DOHH2 (cell line): ENCODE measurements at regions not wholly inside any gene's neighbourhood (a gene's known extent, or its start where the extent isn't known, plus 50 kb on each side); places are given as distances from the start of the nearest gene placed in this dataset.

Experiments used
- H3F3A ChIP-seq: fragments of 200-600 bp; sonication (generic), shearing (Covaris generic); 2 replicates; pipeline ENCODE4 v1.6.0; 2016; ENCODE audit warnings: antibody characterized with exemption, mild to moderate bottlenecking; ENCODE audit not compliant: control insufficient read depth, insufficient read depth
- H3K27ac ChIP-seq: fragments of 200-600 bp; sonication (generic); 2 replicates; pipeline ENCODE4 v1.5.1; 2014; ENCODE audit warnings: low read depth, mild to moderate bottlenecking, low read length, moderate library complexity
- H3K27me3 ChIP-seq: fragments of 200-600 bp; sonication (generic); 2 replicates; pipeline ENCODE4 v1.6.1; 2014; ENCODE audit warnings: mild to moderate bottlenecking, low read length, mixed read lengths; ENCODE audit not compliant: control insufficient read depth
- H3K36me3 ChIP-seq: fragments of 200-600 bp; sonication (generic); 2 replicates; pipeline ENCODE4 v1.6.1; 2014; ENCODE audit warnings: mild to moderate bottlenecking, low read length, moderate library complexity, mixed read lengths; ENCODE audit not compliant: control insufficient read depth
- H3K4me1 ChIP-seq: fragments of 200-600 bp; sonication (generic); 2 replicates; pipeline ENCODE4 v1.6.1; 2014; ENCODE audit warnings: mild to moderate bottlenecking, low read length, mixed read lengths; ENCODE audit not compliant: control insufficient read depth
- H3K4me2 ChIP-seq: fragments of 200-600 bp; sonication (generic); 2 replicates; pipeline ENCODE4 v1.6.0; 2014; ENCODE audit warnings: mild to moderate bottlenecking, low read length, moderate library complexity
- H3K4me3 ChIP-seq: fragments of 200-600 bp; sonication (generic); 2 replicates; pipeline ENCODE4 v1.5.1; 2014; ENCODE audit warnings: mild to moderate bottlenecking, low read length, mixed read lengths
- H3K79me2 ChIP-seq: fragments of 200-600 bp; sonication (generic); 2 replicates; pipeline ENCODE4 v1.6.1; 2014; ENCODE audit warnings: mild to moderate bottlenecking, low read length, mixed read lengths; ENCODE audit not compliant: control insufficient read depth
- H3K9me2 ChIP-seq: fragments of 200-600 bp; sonication (generic); replicated peaks from 2 replicates; pipeline ENCODE4 v1.6.1; 2014; ENCODE audit warnings: mild to moderate bottlenecking, low read length, mixed read lengths; ENCODE audit not compliant: control insufficient read depth
- H3K9me3 ChIP-seq: fragments of 200-600 bp; sonication (generic); 2 replicates; pipeline ENCODE4 v1.6.1; 2014; ENCODE audit warnings: antibody characterized with exemption, low read length, mixed read lengths; ENCODE audit not compliant: control insufficient read depth, insufficient read depth
- H4K20me1 ChIP-seq: fragments of 200-600 bp; sonication (generic); 2 replicates; pipeline ENCODE4 v1.6.0; 2014; ENCODE audit warnings: low read depth, mild to moderate bottlenecking, antibody characterized with exemption, low read length, moderate library complexity; ENCODE audit not compliant: control insufficient read depth, insufficient read depth
- CTCF ChIP-seq: fragments of 200-600 bp; sonication (generic); IDR thresholded peaks from one replicate; pipeline ENCODE4 v1.5.1; 2014; ENCODE audit warnings: antibody characterized with exemption, mild to moderate bottlenecking, low read depth, low read length; ENCODE audit not compliant: poor library complexity, severe bottlenecking
- EZH2phosphoT487 ChIP-seq: fragments of 200-600 bp; sonication (generic); IDR thresholded peaks from 2 replicates; pipeline ENCODE4 v1.6.1; 2017; ENCODE audit warnings: borderline replicate concordance, mild to moderate bottlenecking, antibody characterized with exemption, low read length, moderate library complexity, mixed read lengths

- Histone ChIP-seq H3K4me3 (no peak overlapping the region), H3K36me3 (no peaks in the 10 kb centered on the region), H3K79me2 (no peaks in the 10 kb centered on the region), H3K27me3 (no peaks in the 10 kb centered on the region), H3K9me3 (no peaks in the 10 kb centered on the region), H3K27ac (no peak overlapping the region), H3F3A (no peaks in the 10 kb centered on the region), H3K4me1 (no peaks in the 10 kb centered on the region), H4K20me1 (no peaks in the 10 kb centered on the region), H3K9me2 (no peaks in the 10 kb centered on the region), H3K4me2 (no peak overlapping the region)
- TF ChIP-seq CTCF (no peak), EZH2phosphoT487 (no peak)
Observed at GRCh38 chr3:99419116-99419515, 219.3 kb upstream of the COL8A1 start.

- H3K4me2 ChIP-seq = no peak overlapping the region
- no peaks in the 10 kb centered on the region for H3K9me2 ChIP-seq
- no peaks in the 10 kb centered on the region for H3K27me3 ChIP-seq
- H3K9me3 ChIP-seq = no peaks in the 10 kb centered on the region
- no peak overlapping the region for H3K4me3 ChIP-seq
- H3K79me2 ChIP-seq = no peaks in the 10 kb centered on the region
- no peaks in the 10 kb centered on the region for H4K20me1 ChIP-seq
- TF ChIP-seq EZH2phosphoT487 = no peak
- no peak for TF ChIP-seq CTCF
- H3K27ac ChIP-seq = no peak overlapping the region
- no peaks in the 10 kb centered on the region for H3F3A ChIP-seq
- H3K36me3 ChIP-seq = no peaks in the 10 kb centered on the region
- H3K4me1 ChIP-seq = no peaks in the 10 kb centered on the region
Observed at GRCh38 chr3:99418709-99419108, 219.7 kb upstream of the COL8A1 start.

GRCh38 chr3:99418209-99418635, 220.2 kb upstream of the COL8A1 start:
- Histone ChIP-seq H3K4me1 (no peaks in the 10 kb centered on the region), H4K20me1 (no peaks in the 10 kb centered on the region), H3K27ac (no peak overlapping the region), H3F3A (no peaks in the 10 kb centered on the region), H3K9me2 (no peaks in the 10 kb centered on the region), H3K27me3 (no peaks in the 10 kb centered on the region), H3K79me2 (no peaks in the 10 kb centered on the region), H3K36me3 (no peaks in the 10 kb centered on the region), H3K9me3 (no peaks in the 10 kb centered on the region), H3K4me2 (no peak overlapping the region), H3K4me3 (no peak overlapping the region)
- no peak for TF ChIP-seq CTCF
- no peak for TF ChIP-seq EZH2phosphoT487

GRCh38 chr3:99413504-99413903, 224.9 kb upstream of the COL8A1 start:
- no peaks in the 10 kb centered on the region for H3K9me3 ChIP-seq
- no peak overlapping the region for H3K4me3 ChIP-seq
- TF ChIP-seq CTCF (no peak), EZH2phosphoT487 (no peak)
- no peaks in the 10 kb centered on the region for H3K36me3 ChIP-seq
- H3K79me2 ChIP-seq = no peaks in the 10 kb centered on the region
- no peaks in the 10 kb centered on the region for H3K27me3 ChIP-seq
- no peaks in the 10 kb centered on the region for H3K4me1 ChIP-seq
- no peak overlapping the region for H3K27ac ChIP-seq
- no peaks in the 10 kb centered on the region for H4K20me1 ChIP-seq
- no peaks in the 10 kb centered on the region for H3K9me2 ChIP-seq
- no peaks in the 10 kb centered on the region for H3F3A ChIP-seq
- no peak overlapping the region for H3K4me2 ChIP-seq
